ENCODE measurements at regions not wholly inside any gene's neighbourhood (a gene's known extent, or its start where the extent isn't known, plus 50 kb on each side); places are given as distances from the start of the nearest gene placed in this dataset.

DNA sequence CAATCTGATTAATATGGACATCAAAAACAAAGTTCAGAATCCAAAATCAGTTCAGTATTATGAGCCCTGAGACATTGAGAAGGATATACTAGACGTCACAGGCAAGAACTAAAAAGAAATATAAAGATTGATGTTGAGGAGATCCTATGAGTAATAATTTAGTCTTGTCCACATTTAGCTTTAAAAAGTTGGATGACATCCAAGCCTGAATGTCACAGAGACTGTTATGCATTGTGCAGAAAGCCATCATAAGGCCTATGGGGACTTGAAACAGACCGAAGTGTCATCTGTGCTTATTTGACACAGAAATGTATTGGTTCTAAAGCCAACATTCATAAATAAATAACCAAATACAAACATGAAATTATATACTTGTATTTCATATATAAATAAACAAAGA, 581.8 kb upstream of the MMS22L start:
- H3K9me3 ChIP-seq, result no peaks in the 10 kb centered on the region
- H4K20me1 ChIP-seq (ENCODE audit: insufficient read depth), result no peaks in the 10 kb centered on the region
- H3K9me2 ChIP-seq, result no peaks in the 10 kb centered on the region
- WGBS (ENCODE audit: low lambda C conversion rate), result 29% methylated on average over 2 of the region's 2 CpGs
- no peaks in the 10 kb centered on the region; a peak in 2 of 4 replicates for H3K4me1 ChIP-seq (ENCODE audit: control insufficient read depth in 1 of 2, insufficient read depth in 2 of 2, low read depth in 1 of 2, low read length in 1 of 2)
- no peak overlapping the region for H3K4me3 ChIP-seq (ENCODE audit: low read depth in 2 of 2, low read length in 1 of 2)
- no peaks in the 10 kb centered on the region for H3F3A ChIP-seq (replicated peaks; ENCODE audit: insufficient read depth)
- no peak overlapping the region for H3K27ac ChIP-seq (ENCODE audit: low read depth in 2 of 2, low read length in 1 of 2)
- no peak overlapping the region for H3K4me2 ChIP-seq
- CTCF ChIA-PET, result interaction anchor here (1.4 kb wide), 1 partner anchor 10 kb away, joined by 4 read pairs; no protein-coding TSS in a partner anchor
- POLR2A ChIA-PET, result no interaction called here
- H2AFZ ChIP-seq (ENCODE audit: low read depth), result no peak overlapping the region
- no peaks in the 10 kb centered on the region for H3K79me2 ChIP-seq (ENCODE audit: insufficient read depth)
- no peak overlapping the region for H3K9ac ChIP-seq
- H3K36me3 ChIP-seq (replicated peaks in 1 of 2; ENCODE audit: control insufficient read depth in 1 of 2, insufficient read depth in 2 of 2, low read length in 1 of 2), result no peaks in the 10 kb centered on the region
- no peak for TF ChIP-seq RAD21 (IDR thresholded peaks at IDR 0.05; ENCODE audit: low read length)
- TF ChIP-seq NRF1 (IDR thresholded peaks at IDR 0.05; ENCODE audit: low read depth, low read length), result no peak
- TF ChIP-seq FOXM1 (IDR thresholded peaks at IDR 0.05; ENCODE audit: low read depth), result no peak
- no peak for TF ChIP-seq YY1 (IDR thresholded peaks at IDR 0.05; ENCODE audit: low read depth)
- no peak for DNase-seq
- H3K27me3 ChIP-seq (ENCODE audit: insufficient read depth), result no peaks in the 10 kb centered on the region

GRCh38 chr6:97865612-97866011, 582.6 kb upstream of the MMS22L start:
- H3K36me3 ChIP-seq (replicated peaks in 1 of 2; ENCODE audit: control insufficient read depth in 1 of 2, insufficient read depth in 2 of 2, low read length in 1 of 2), result no peaks in the 10 kb centered on the region
- no peaks in the 10 kb centered on the region for H3K9me3 ChIP-seq
- CTCF ChIA-PET, result no interaction called here
- no peaks in the 10 kb centered on the region for H4K20me1 ChIP-seq (ENCODE audit: insufficient read depth)
- H2AFZ ChIP-seq (ENCODE audit: low read depth), result no peak overlapping the region
- H3K9me2 ChIP-seq, result no peaks in the 10 kb centered on the region
- 56% methylated on average over 2 of the region's 2 CpGs for WGBS (ENCODE audit: low lambda C conversion rate)
- no peak overlapping the region for H3K27ac ChIP-seq (ENCODE audit: low read depth in 2 of 2, low read length in 1 of 2)
- no peaks in the 10 kb centered on the region for H3F3A ChIP-seq (replicated peaks; ENCODE audit: insufficient read depth)
- H3K4me3 ChIP-seq (ENCODE audit: low read depth in 2 of 2, low read length in 1 of 2), result no peak overlapping the region
- DNase-seq, result no peak
- no peak overlapping the region for H3K4me2 ChIP-seq
- TF ChIP-seq EZH2phosphoT487 (IDR thresholded peaks at IDR 0.05; ENCODE audit: borderline replicate concordance, low read depth) (no peak), POLR2AphosphoS5 (IDR thresholded peaks at IDR 0.05; ENCODE audit: low read depth, low read length) (no peak), RCOR1 (IDR thresholded peaks at IDR 0.05; ENCODE audit: low read length) (peak; percentile 38; the same call in 1 of the 2 replicates), EP300 (IDR thresholded peaks at IDR 0.05; ENCODE audit: borderline replicate concordance in 1 of 2, low read depth in 1 of 2, low read length in 1 of 2) (no peak)
- H3K4me1 ChIP-seq (ENCODE audit: control insufficient read depth in 1 of 2, insufficient read depth in 2 of 2, low read depth in 1 of 2, low read length in 1 of 2), result no peaks in the 10 kb centered on the region; a peak in 2 of 4 replicates
- no peaks in the 10 kb centered on the region for H3K79me2 ChIP-seq (ENCODE audit: insufficient read depth)
- no peaks in the 10 kb centered on the region for H3K27me3 ChIP-seq (ENCODE audit: insufficient read depth)
- POLR2A ChIA-PET, result no interaction called here
- no peak overlapping the region for H3K9ac ChIP-seq

GRCh38 chr6:97866616-97867015, 583.6 kb upstream of the MMS22L start:
- Histone ChIP-seq H4K20me1 (ENCODE audit: insufficient read depth) (no peaks in the 10 kb centered on the region), H3K27me3 (ENCODE audit: insufficient read depth) (no peaks in the 10 kb centered on the region), H3K9me3 (no peaks in the 10 kb centered on the region), H2AFZ (ENCODE audit: low read depth) (no peak overlapping the region), H3K9ac (no peak overlapping the region), H3K4me1 (ENCODE audit: control insufficient read depth in 1 of 2, insufficient read depth in 2 of 2, low read depth in 1 of 2, low read length in 1 of 2) (no peaks in the 10 kb centered on the region; a peak in 2 of 4 replicates), H3F3A (replicated peaks; ENCODE audit: insufficient read depth) (no peaks in the 10 kb centered on the region), H3K4me2 (no peak overlapping the region), H3K4me3 (ENCODE audit: low read depth in 2 of 2, low read length in 1 of 2) (no peak overlapping the region), H3K79me2 (ENCODE audit: insufficient read depth) (no peaks in the 10 kb centered on the region), H3K36me3 (replicated peaks in 1 of 2; ENCODE audit: control insufficient read depth in 1 of 2, insufficient read depth in 2 of 2, low read length in 1 of 2) (no peaks in the 10 kb centered on the region), H3K27ac (ENCODE audit: low read depth in 2 of 2, low read length in 1 of 2) (no peak overlapping the region), H3K9me2 (no peaks in the 10 kb centered on the region)
- DNase-seq, result no peak
- WGBS (ENCODE audit: low lambda C conversion rate), result 54% methylated on average over 2 of the region's 2 CpGs
- CTCF ChIA-PET, result no interaction called here
- no peak for TF ChIP-seq YY1 (IDR thresholded peaks at IDR 0.05; ENCODE audit: low read depth)
- TF ChIP-seq TCF12 (IDR thresholded peaks at IDR 0.05), result no peak
- no peak for TF ChIP-seq GABPA (IDR thresholded peaks at IDR 0.05; ENCODE audit: low read depth)
- TF ChIP-seq MEF2A (IDR thresholded peaks at IDR 0.05; ENCODE audit: borderline replicate concordance, low read depth), result no peak
- TF ChIP-seq JUND (IDR thresholded peaks at IDR 0.05), result no peak
- no peak for TF ChIP-seq REST (IDR thresholded peaks at IDR 0.05; ENCODE audit: low read depth, low read length)
- TF ChIP-seq EP300 (IDR thresholded peaks at IDR 0.05; ENCODE audit: borderline replicate concordance in 1 of 2, low read depth in 1 of 2, low read length in 1 of 2), result no peak
- no peak for TF ChIP-seq SMC3 (IDR thresholded peaks at IDR 0.05; ENCODE audit: low read depth, low read length)
- no peak for TF ChIP-seq FOXJ3 (CRISPR knock-in tag; IDR thresholded peaks at IDR 0.05)
- TF ChIP-seq, protein P1, sequence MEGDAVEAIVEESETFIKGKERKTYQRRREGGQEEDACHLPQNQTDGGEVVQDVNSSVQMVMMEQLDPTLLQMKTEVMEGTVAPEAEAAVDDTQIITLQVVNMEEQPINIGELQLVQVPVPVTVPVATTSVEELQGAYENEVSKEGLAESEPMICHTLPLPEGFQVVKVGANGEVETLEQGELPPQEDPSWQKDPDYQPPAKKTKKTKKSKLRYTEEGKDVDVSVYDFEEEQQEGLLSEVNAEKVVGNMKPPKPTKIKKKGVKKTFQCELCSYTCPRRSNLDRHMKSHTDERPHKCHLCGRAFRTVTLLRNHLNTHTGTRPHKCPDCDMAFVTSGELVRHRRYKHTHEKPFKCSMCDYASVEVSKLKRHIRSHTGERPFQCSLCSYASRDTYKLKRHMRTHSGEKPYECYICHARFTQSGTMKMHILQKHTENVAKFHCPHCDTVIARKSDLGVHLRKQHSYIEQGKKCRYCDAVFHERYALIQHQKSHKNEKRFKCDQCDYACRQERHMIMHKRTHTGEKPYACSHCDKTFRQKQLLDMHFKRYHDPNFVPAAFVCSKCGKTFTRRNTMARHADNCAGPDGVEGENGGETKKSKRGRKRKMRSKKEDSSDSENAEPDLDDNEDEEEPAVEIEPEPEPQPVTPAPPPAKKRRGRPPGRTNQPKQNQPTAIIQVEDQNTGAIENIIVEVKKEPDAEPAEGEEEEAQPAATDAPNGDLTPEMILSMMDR (IDR thresholded peaks at IDR 0.05), result no peak
- no peak for TF ChIP-seq NRF1 (IDR thresholded peaks at IDR 0.05; ENCODE audit: low read depth, low read length)
- no peak for TF ChIP-seq MAX (IDR thresholded peaks at IDR 0.05; ENCODE audit: low read depth)
- no peak for TF ChIP-seq RXRA (IDR thresholded peaks at IDR 0.05; ENCODE audit: borderline replicate concordance, low read depth)
- POLR2A ChIA-PET, result no interaction called here
